ENCODE measurements at regions not wholly inside any gene's neighbourhood (a gene's known extent, or its start where the extent isn't known, plus 50 kb on each side); places are given as distances from the start of the nearest gene placed in this dataset.
"Not testable (repeated sequence)": the region's sequence is repeated elsewhere in the genome, so short reads cannot be mapped to it uniquely, and the experiment has no call there.

- no peaks in the 10 kb centered on the region for H3K27me3 ChIP-seq (ENCODE audit: insufficient read depth, low read length)
- no peaks in the 10 kb centered on the region for H3K79me2 ChIP-seq (ENCODE audit: control insufficient read depth, insufficient read depth, low read length, unreplicated experiment)
- no peak overlapping the region for H2AFZ ChIP-seq (ENCODE audit: low read length, unreplicated experiment)
- no peak overlapping the region for H3K27ac ChIP-seq (ENCODE audit: low read depth, low read length)
- H3K4me1 ChIP-seq (ENCODE audit: control insufficient read depth, insufficient read depth, low read length, unreplicated experiment): peaks cover 44% of the 10 kb centered on the region
- H3K36me3 ChIP-seq (ENCODE audit: insufficient read depth, low read length): no peaks in the 10 kb centered on the region
- H3K4me3 ChIP-seq (ENCODE audit: low read depth, low read length): no peak overlapping the region
Measured at GRCh38 chr6:149237464-149237863, 80.0 kb upstream of the TAB2 start.

DNA sequence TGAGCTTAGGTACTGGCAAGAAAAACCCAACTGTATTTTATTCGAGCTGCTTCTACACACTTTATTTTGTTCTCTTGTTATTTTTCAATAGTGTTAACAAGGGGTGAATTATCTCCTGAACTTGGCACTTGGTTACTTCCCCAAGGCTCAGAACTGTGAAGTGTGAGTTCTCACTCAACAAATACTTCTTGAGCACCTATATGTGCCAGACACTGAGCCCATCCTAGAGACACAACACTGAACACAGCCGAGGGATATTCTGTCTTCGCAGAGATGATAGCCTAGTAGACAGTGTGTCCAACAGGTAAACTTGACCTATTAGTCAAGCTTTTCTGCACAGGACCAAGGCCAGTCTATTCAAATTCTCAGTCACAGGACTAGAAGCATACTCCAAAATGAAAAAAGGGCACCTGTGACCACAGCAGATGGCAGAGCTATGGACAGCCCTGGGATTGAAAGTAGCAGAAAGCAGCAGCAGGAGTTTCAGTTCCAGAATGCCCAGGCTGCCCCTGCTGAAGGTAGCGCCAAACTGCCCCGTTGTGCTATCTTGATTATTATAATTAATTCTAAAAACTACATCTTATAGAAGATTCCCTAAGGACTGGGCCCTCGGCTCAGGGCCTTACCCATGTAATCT, 77.8 kb upstream of the TAB2 start:
- Histone ChIP-seq H2AFZ (ENCODE audit: low read length, unreplicated experiment) (no peak overlapping the region), H3K79me2 (ENCODE audit: control insufficient read depth, insufficient read depth, low read length, unreplicated experiment) (no peaks in the 10 kb centered on the region), H3K27me3 (ENCODE audit: insufficient read depth, low read length) (no peaks in the 10 kb centered on the region), H3K4me3 (ENCODE audit: low read depth, low read length) (no peak overlapping the region), H3K36me3 (ENCODE audit: insufficient read depth, low read length) (no peaks in the 10 kb centered on the region), H3K4me1 (ENCODE audit: control insufficient read depth, insufficient read depth, low read length, unreplicated experiment) (peaks cover 31% of the 10 kb centered on the region), H3K27ac (ENCODE audit: low read depth, low read length) (no peak overlapping the region)

DNA sequence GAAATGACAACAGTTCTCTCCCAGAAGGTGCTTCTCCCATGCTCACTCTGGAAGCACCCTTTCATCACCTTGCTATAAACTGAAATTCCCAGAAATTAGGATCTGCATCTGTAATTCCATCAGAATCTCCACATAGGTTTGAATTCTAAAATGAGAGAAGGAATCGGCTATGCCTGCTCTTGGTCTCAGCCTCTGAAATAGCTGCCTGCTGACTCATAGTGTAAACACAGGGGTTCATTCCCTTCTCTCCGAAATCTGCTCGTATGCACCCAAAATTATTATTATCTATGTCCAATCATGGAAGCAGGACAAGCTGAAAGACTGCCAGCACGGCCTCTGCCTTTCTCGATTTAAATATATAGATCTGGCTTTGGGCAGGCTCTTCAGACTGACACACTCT, 74.6 kb upstream of the TAB2 start:
- Histone ChIP-seq H2AFZ (ENCODE audit: low read length, unreplicated experiment) (no peak overlapping the region), H3K4me1 (ENCODE audit: control insufficient read depth, insufficient read depth, low read length, unreplicated experiment) (peaks cover 8% of the 10 kb centered on the region), H3K27me3 (ENCODE audit: insufficient read depth, low read length) (no peaks in the 10 kb centered on the region), H3K79me2 (ENCODE audit: control insufficient read depth, insufficient read depth, low read length, unreplicated experiment) (no peaks in the 10 kb centered on the region), H3K4me3 (ENCODE audit: low read depth, low read length) (no peak overlapping the region), H3K36me3 (ENCODE audit: insufficient read depth, low read length) (no peaks in the 10 kb centered on the region), H3K27ac (ENCODE audit: low read depth, low read length) (no peak overlapping the region)

GRCh38 chr6:149244105-149244504, 73.4 kb upstream of the TAB2 start:
- H3K36me3 ChIP-seq (ENCODE audit: insufficient read depth, low read length): no peaks in the 10 kb centered on the region
- H3K27me3 ChIP-seq (ENCODE audit: insufficient read depth, low read length): no peaks in the 10 kb centered on the region
- no peak overlapping the region for H2AFZ ChIP-seq (ENCODE audit: low read length, unreplicated experiment)
- H3K79me2 ChIP-seq (ENCODE audit: control insufficient read depth, insufficient read depth, low read length, unreplicated experiment): no peaks in the 10 kb centered on the region
- no peak overlapping the region for H3K27ac ChIP-seq (ENCODE audit: low read depth, low read length)
- no peak overlapping the region for H3K4me3 ChIP-seq (ENCODE audit: low read depth, low read length)
- peaks cover 8% of the 10 kb centered on the region for H3K4me1 ChIP-seq (ENCODE audit: control insufficient read depth, insufficient read depth, low read length, unreplicated experiment)

- Histone ChIP-seq H3K79me2 (ENCODE audit: control insufficient read depth, insufficient read depth, low read length, unreplicated experiment) (no peaks in the 10 kb centered on the region), H2AFZ (ENCODE audit: low read length, unreplicated experiment) (no peak overlapping the region), H3K27me3 (ENCODE audit: insufficient read depth, low read length) (no peaks in the 10 kb centered on the region), H3K36me3 (ENCODE audit: insufficient read depth, low read length) (no peaks in the 10 kb centered on the region), H3K27ac (ENCODE audit: low read depth, low read length) (no peak overlapping the region), H3K4me1 (ENCODE audit: control insufficient read depth, insufficient read depth, low read length, unreplicated experiment) (peaks cover 8% of the 10 kb centered on the region), H3K4me3 (ENCODE audit: low read depth, low read length) (no peak overlapping the region)
Measured at GRCh38 chr6:149246691-149247384, 70.7 kb upstream of the TAB2 start.

- Histone ChIP-seq H3K27me3 (ENCODE audit: insufficient read depth, low read length) (no peaks in the 10 kb centered on the region), H3K4me1 (ENCODE audit: control insufficient read depth, insufficient read depth, low read length, unreplicated experiment) (peaks cover 8% of the 10 kb centered on the region), H3K36me3 (ENCODE audit: insufficient read depth, low read length) (no peaks in the 10 kb centered on the region), H3K79me2 (ENCODE audit: control insufficient read depth, insufficient read depth, low read length, unreplicated experiment) (no peaks in the 10 kb centered on the region), H3K4me3 (ENCODE audit: low read depth, low read length) (no peak overlapping the region), H3K27ac (ENCODE audit: low read depth, low read length) (no peak overlapping the region), H2AFZ (ENCODE audit: low read length, unreplicated experiment) (no peak overlapping the region)
Measured at GRCh38 chr6:149247385-149247763, 70.1 kb upstream of the TAB2 start.

DNA sequence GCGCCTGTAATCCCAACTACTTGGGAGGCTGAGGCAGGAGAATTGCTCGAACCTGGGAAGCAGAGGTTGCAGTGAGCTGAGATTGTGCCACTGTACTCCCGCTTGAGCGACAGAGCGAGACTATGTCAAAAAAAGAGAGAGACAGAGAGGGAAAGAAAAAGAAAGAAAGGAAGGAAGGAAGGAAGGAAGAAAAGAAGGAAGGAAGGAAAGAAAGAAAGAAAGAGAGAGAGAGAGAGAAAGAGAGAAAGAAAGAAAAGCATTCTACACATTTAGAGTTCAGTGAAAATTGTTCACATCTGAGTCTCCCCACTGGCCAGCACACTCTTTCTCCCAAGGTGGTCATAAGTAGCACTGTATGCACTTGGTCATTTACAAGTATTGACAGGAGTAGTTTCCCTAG, 69.2 kb upstream of the TAB2 start:
- not testable (repeated sequence) for H3K4me3 ChIP-seq (ENCODE audit: low read depth, low read length); H3K27ac ChIP-seq (ENCODE audit: low read depth, low read length); H3K27me3 ChIP-seq (ENCODE audit: insufficient read depth, low read length); H2AFZ ChIP-seq (ENCODE audit: low read length, unreplicated experiment); H3K36me3 ChIP-seq (ENCODE audit: insufficient read depth, low read length); H3K79me2 ChIP-seq (ENCODE audit: control insufficient read depth, insufficient read depth, low read length, unreplicated experiment); H3K4me1 ChIP-seq (ENCODE audit: control insufficient read depth, insufficient read depth, low read length, unreplicated experiment)

- H3K4me1 ChIP-seq (ENCODE audit: control insufficient read depth, insufficient read depth, low read length, unreplicated experiment): no peaks in the 10 kb centered on the region
- H3K27me3 ChIP-seq (ENCODE audit: insufficient read depth, low read length): no peaks in the 10 kb centered on the region
- H2AFZ ChIP-seq (ENCODE audit: low read length, unreplicated experiment): no peak overlapping the region
- H3K79me2 ChIP-seq (ENCODE audit: control insufficient read depth, insufficient read depth, low read length, unreplicated experiment): no peaks in the 10 kb centered on the region
- no peak overlapping the region for H3K27ac ChIP-seq (ENCODE audit: low read depth, low read length)
- H3K4me3 ChIP-seq (ENCODE audit: low read depth, low read length): no peak overlapping the region
- H3K36me3 ChIP-seq (ENCODE audit: insufficient read depth, low read length): no peaks in the 10 kb centered on the region
Measured at GRCh38 chr6:149248693-149249369, 68.7 kb upstream of the TAB2 start.

GRCh38 chr6:149249370-149250357, 67.8 kb upstream of the TAB2 start:
- no peak overlapping the region for H3K4me3 ChIP-seq (ENCODE audit: low read depth, low read length)
- no peaks in the 10 kb centered on the region for H3K79me2 ChIP-seq (ENCODE audit: control insufficient read depth, insufficient read depth, low read length, unreplicated experiment)
- H3K27ac ChIP-seq (ENCODE audit: low read depth, low read length): no peak overlapping the region
- no peaks in the 10 kb centered on the region for H3K4me1 ChIP-seq (ENCODE audit: control insufficient read depth, insufficient read depth, low read length, unreplicated experiment)
- no peaks in the 10 kb centered on the region for H3K36me3 ChIP-seq (ENCODE audit: insufficient read depth, low read length)
- H3K27me3 ChIP-seq (ENCODE audit: insufficient read depth, low read length): no peaks in the 10 kb centered on the region
- no peak overlapping the region for H2AFZ ChIP-seq (ENCODE audit: low read length, unreplicated experiment)

DNA sequence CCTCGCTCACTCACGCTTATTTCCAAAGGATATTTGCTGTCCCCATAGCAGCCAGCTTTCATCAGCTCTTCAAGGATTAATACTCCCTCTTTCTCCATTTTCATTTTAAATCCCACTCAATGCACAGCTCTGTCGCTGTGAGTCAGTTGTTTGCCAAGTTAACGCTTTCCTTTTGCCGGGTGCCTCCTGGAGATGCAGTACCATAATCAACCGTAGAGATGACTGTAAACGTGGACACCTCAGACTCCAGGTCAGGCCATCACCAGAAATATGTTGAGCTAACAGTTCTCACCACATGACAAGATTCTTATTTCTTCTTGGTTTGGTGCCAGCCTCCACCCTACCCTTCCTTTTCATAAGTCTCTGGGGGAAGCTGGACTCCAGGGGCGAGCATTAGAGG, 66.6 kb upstream of the TAB2 start:
- H3K27ac ChIP-seq (ENCODE audit: low read depth, low read length): no peak overlapping the region
- H3K4me1 ChIP-seq (ENCODE audit: control insufficient read depth, insufficient read depth, low read length, unreplicated experiment): no peaks in the 10 kb centered on the region
- H3K36me3 ChIP-seq (ENCODE audit: insufficient read depth, low read length): no peaks in the 10 kb centered on the region
- no peaks in the 10 kb centered on the region for H3K79me2 ChIP-seq (ENCODE audit: control insufficient read depth, insufficient read depth, low read length, unreplicated experiment)
- H3K4me3 ChIP-seq (ENCODE audit: low read depth, low read length): no peak overlapping the region
- no peak overlapping the region for H2AFZ ChIP-seq (ENCODE audit: low read length, unreplicated experiment)
- no peaks in the 10 kb centered on the region for H3K27me3 ChIP-seq (ENCODE audit: insufficient read depth, low read length)

Data from ACC112 (cell line).